SH-SY5Y (cell line): ENCODE measurements at regions not wholly inside any gene's neighbourhood (a gene's known extent, or its start where the extent isn't known, plus 50 kb on each side); places are given as distances from the start of the nearest gene placed in this dataset.

Experiments
- GATA2 ChIP-seq: IDR thresholded peaks from 2 replicates; pipeline ENCODE4 v1.6.1; 2011; ENCODE audit warnings: mild to moderate bottlenecking, low read depth, low read length
- GATA3 ChIP-seq: IDR thresholded peaks from 2 replicates; pipeline ENCODE4 v1.6.1; 2011; ENCODE audit warnings: low read depth, mild to moderate bottlenecking, low read length, moderate library complexity

DNA sequence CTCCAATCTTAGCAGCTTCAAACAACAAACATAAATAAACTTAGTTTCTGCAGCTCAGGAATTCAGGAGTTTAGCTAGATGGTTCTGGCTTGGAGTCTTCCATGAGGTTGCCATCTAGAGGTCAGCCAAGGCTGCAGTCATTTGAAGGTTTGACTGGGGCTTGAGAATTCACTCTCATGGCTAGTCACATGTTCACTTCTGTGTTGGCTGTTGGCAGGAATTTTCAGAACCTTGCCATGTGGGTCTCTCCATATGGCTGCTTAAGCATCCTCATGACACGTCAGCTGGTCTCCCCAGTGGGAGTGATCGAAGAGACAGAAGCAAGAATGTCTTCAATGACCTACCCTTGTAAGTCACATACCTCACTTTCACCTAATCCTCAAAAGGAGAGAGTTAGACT is 269.2 kb upstream of the CNTN3 start:
- no peak for TF ChIP-seq GATA2
- TF ChIP-seq GATA3, result no peak
